Calu3 (cell line): ENCODE measurements at regions not wholly inside any gene's neighbourhood (a gene's known extent, or its start where the extent isn't known, plus 50 kb on each side); places are given as distances from the start of the nearest gene placed in this dataset.

Experiments used
- BruUV-seq: library from RNA; stranded (reverse); fragments of 400-500 nt; replicated peaks from 2 replicates; lab custom pipeline; 2021; lab: Mats Ljungman, UMichigan
- CTCF ChIA-PET: fragments of 300-600 bp; sonication (Branson Sonifier 250); formaldehyde crosslinking; loops from one replicate; lab custom pipeline; 2022; ENCODE audit warnings: antibody characterized with exemption; lab: Charles Lee
- DNase-seq: peaks from one replicate; pipeline ENCODE4 v3.0.0; 2022
- H3K27ac Mint-ChIP-seq: one replicate; pipeline ENCODE4 v1.8.0; 2022; ENCODE audit warnings: mixed read lengths; ENCODE audit not compliant: unreplicated experiment
- H3K27me3 Mint-ChIP-seq: one replicate; pipeline ENCODE4 v1.8.0; 2022; ENCODE audit warnings: mixed read lengths; ENCODE audit not compliant: unreplicated experiment
- H3K36me3 Mint-ChIP-seq: one replicate; pipeline ENCODE4 v1.8.0; 2022; ENCODE audit warnings: mild to moderate bottlenecking, moderate library complexity, mixed read lengths; ENCODE audit not compliant: insufficient read depth, unreplicated experiment
- H3K4me1 Mint-ChIP-seq: one replicate; pipeline ENCODE4 v1.8.0; 2022; ENCODE audit warnings: mild to moderate bottlenecking, low read depth, mixed read lengths; ENCODE audit not compliant: unreplicated experiment
- H3K4me3 Mint-ChIP-seq: one replicate; pipeline ENCODE4 v1.8.0; 2022; ENCODE audit warnings: mild to moderate bottlenecking, low read depth, moderate library complexity, mixed read lengths; ENCODE audit not compliant: unreplicated experiment
- H3K9me3 Mint-ChIP-seq: one replicate; pipeline ENCODE4 v1.8.0; 2022; ENCODE audit warnings: low read depth, mixed read lengths; ENCODE audit not compliant: unreplicated experiment
- intact Hi-C: fragments of 100-400 bp; cut with micrococcal nuclease; formaldehyde crosslinking; loops from one replicate; pipeline ENCODE4 v1.10.0; 2022; ENCODE audit not compliant: unreplicated experiment
- TF ChIP-seq, protein P1 (sequence below): fragments of 200-600 bp; IDR thresholded peaks from one replicate; pipeline ENCODE4 v1.8.0; 2022; ENCODE audit warnings: antibody characterized with exemption; ENCODE audit not compliant: unreplicated experiment

DNA sequence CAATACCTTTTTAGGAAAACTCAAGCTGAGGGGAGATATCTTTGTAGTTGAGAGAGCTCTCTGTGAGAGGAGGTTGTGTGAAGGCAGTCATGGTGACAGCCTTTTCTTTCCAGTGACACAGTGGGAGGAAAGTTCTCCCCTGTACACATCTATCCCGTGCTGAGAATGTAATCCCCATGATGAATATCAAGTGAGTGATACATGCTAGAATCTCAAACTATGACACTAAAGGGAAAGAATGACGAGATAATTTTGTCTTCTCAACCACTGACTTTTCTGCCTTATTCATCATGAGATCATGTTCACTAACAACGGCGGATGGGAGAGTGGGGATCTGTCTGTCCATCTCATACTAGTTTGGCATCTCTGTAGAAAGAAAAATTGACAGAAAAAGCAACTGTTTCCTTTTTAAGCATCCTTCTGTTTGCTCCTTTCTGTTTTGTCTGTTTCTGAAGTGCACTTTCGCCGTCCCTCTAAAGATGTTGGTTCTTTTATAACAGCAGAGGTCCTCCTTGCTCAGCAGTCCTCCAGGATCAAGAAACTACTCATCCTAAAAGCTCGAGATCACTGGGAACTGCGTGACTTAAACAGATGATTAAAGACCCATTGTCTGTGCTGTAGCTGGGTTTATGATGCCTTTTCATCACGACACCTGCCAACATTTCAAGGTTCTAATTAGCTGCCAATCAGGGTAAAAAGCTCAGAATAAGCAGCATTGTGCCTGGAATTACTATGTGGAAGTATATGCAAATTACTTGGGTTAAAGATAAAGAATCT, 137.6 kb downstream of the DCK start:
- BruUV-seq: no TSS peak
- no peaks in the 10 kb centered on the region for H3K4me1 Mint-ChIP-seq
- CTCF ChIA-PET: no interaction called here
- no peaks in the 10 kb centered on the region for H3K36me3 Mint-ChIP-seq
- H3K27me3 Mint-ChIP-seq: no peaks in the 10 kb centered on the region
- H3K27ac Mint-ChIP-seq: no peak overlapping the region
- TF ChIP-seq, protein P1, sequence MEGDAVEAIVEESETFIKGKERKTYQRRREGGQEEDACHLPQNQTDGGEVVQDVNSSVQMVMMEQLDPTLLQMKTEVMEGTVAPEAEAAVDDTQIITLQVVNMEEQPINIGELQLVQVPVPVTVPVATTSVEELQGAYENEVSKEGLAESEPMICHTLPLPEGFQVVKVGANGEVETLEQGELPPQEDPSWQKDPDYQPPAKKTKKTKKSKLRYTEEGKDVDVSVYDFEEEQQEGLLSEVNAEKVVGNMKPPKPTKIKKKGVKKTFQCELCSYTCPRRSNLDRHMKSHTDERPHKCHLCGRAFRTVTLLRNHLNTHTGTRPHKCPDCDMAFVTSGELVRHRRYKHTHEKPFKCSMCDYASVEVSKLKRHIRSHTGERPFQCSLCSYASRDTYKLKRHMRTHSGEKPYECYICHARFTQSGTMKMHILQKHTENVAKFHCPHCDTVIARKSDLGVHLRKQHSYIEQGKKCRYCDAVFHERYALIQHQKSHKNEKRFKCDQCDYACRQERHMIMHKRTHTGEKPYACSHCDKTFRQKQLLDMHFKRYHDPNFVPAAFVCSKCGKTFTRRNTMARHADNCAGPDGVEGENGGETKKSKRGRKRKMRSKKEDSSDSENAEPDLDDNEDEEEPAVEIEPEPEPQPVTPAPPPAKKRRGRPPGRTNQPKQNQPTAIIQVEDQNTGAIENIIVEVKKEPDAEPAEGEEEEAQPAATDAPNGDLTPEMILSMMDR: no peak
- intact Hi-C loops: no loop called here
- no peaks in the 10 kb centered on the region for H3K9me3 Mint-ChIP-seq
- DNase-seq: no peak
- H3K4me3 Mint-ChIP-seq: no peak overlapping the region

DNA sequence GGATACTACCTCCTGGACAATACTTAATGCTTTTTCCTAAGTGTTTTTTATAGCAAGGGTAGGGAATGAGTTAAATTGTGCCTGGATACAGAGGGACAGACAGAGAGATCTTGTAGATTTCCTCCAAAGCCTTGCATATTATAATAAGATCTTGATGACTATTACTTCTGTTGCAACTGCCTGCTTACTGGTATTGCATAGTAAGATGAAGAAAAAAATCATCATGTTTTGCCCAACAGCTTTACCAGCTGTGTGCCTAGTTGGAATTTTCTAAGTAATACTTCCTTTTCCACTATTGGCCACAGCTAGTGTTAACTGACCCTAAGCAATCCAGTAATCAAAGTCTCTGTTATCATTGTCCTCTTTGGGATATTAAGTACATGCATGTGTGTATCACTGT, 139.0 kb downstream of the DCK start:
- no peaks in the 10 kb centered on the region for H3K9me3 Mint-ChIP-seq
- no peaks in the 10 kb centered on the region for H3K4me1 Mint-ChIP-seq
- no TSS peak for BruUV-seq
- CTCF ChIA-PET: no interaction called here
- TF ChIP-seq, protein P1: no peak
- H3K27ac Mint-ChIP-seq: no peak overlapping the region
- no peak for DNase-seq
- intact Hi-C loops: no loop called here
- H3K27me3 Mint-ChIP-seq: no peaks in the 10 kb centered on the region
- no peak overlapping the region for H3K4me3 Mint-ChIP-seq
- H3K36me3 Mint-ChIP-seq: no peaks in the 10 kb centered on the region

DNA sequence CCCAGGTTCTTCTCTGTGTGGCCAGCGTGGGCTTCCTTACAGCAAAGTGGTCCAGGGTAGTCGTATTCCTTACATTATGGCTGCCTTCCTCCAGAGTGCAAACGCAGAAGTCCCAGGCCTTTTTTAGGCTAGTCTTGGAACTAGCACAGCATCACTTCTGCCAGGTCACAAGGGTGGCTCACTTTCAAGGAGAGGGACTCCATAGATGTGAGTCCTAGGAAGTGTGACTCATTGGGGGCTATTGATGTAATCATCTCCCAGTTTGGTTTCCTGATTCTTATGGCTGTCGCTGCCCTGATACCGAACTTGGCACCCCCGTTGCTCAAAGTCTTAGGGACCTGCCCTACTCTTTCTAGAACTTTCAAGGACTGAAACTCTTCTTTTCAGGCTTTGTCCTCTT, 140.0 kb downstream of the DCK start:
- Mint-ChIP-seq H3K36me3 (no peaks in the 10 kb centered on the region), H3K27ac (no peak overlapping the region), H3K4me3 (no peak overlapping the region), H3K9me3 (no peaks in the 10 kb centered on the region), H3K4me1 (no peaks in the 10 kb centered on the region), H3K27me3 (no peaks in the 10 kb centered on the region)
- CTCF ChIA-PET: no interaction called here
- intact Hi-C loops: no loop called here
- TF ChIP-seq, protein P1: no peak
- no TSS peak for BruUV-seq
- DNase-seq: no peak

DNA sequence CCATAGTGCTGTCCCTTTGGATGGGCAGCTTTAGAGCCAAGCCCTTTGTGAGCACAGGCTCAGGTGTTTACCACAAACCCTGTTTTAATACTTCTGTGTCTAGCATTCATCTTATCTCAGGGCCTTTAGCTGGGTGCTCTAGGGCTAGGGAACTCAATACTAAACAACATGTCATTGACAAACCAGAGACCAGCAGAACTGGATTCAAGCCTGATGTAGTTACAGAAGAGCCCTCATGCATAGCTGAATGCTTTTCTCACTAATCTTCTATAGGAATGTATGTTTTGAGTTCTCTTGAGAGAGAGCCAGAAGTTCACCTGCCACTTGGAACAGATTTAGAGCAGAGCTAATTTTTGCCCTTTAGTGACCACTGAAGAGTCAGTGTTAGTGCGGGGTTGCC, 142.6 kb downstream of the DCK start:
- no peaks in the 10 kb centered on the region for H3K4me1 Mint-ChIP-seq
- H3K4me3 Mint-ChIP-seq: no peak overlapping the region
- DNase-seq: no peak
- no peaks in the 10 kb centered on the region for H3K36me3 Mint-ChIP-seq
- CTCF ChIA-PET: no interaction called here
- TF ChIP-seq, protein P1: no peak
- intact Hi-C loops: no loop called here
- no TSS peak for BruUV-seq
- no peaks in the 10 kb centered on the region for H3K9me3 Mint-ChIP-seq
- no peak overlapping the region for H3K27ac Mint-ChIP-seq
- no peaks in the 10 kb centered on the region for H3K27me3 Mint-ChIP-seq
